WTC11 (cell line): ENCODE measurements at regions not wholly inside any gene's neighbourhood (a gene's known extent, or its start where the extent isn't known, plus 50 kb on each side); places are given as distances from the start of the nearest gene placed in this dataset.

Experiments used
- FOXK1 ChIP-seq: sonication (generic); formaldehyde crosslinking; IDR thresholded peaks from 2 replicates; pipeline ENCODE4 v1.8.0; 2022; ENCODE audit warnings: mild to moderate bottlenecking, moderate library complexity, missing genetic modification reagents
- SMAD3 ChIP-seq: sonication (generic); formaldehyde crosslinking; IDR thresholded peaks from 2 replicates; pipeline ENCODE4 v1.8.0; 2022; ENCODE audit warnings: missing genetic modification reagents, mild to moderate bottlenecking, borderline replicate concordance
- TP53 ChIP-seq: sonication (generic); formaldehyde crosslinking; IDR thresholded peaks from 2 replicates; pipeline ENCODE4 v1.8.1; 2023; ENCODE audit warnings: mild to moderate bottlenecking, missing genetic modification reagents
- ZNF416 ChIP-seq: fragments of 250-450 bp; sonication (Bioruptor Pico); IDR thresholded peaks from 2 replicates; pipeline ENCODE4 v1.9.0; 2021; ENCODE audit warnings: mild to moderate bottlenecking, inconsistent platforms
- TF ChIP-seq, protein P1 (sequence below): fragments of 200-600 bp; IDR thresholded peaks from 2 replicates; pipeline ENCODE4 v1.8.0; 2022; ENCODE audit warnings: antibody characterized with exemption
- TF ChIP-seq, protein P2 (sequence below): sonication (generic); formaldehyde crosslinking; IDR thresholded peaks from 2 replicates; pipeline ENCODE4 v1.8.0; 2022; ENCODE audit warnings: mild to moderate bottlenecking, missing genetic modification reagents
- TF ChIP-seq, protein P3 (sequence below): sonication (generic); formaldehyde crosslinking; IDR thresholded peaks from 2 replicates; pipeline ENCODE4 v1.8.1; 2023; ENCODE audit warnings: mild to moderate bottlenecking, missing genetic modification reagents, borderline replicate concordance

DNA sequence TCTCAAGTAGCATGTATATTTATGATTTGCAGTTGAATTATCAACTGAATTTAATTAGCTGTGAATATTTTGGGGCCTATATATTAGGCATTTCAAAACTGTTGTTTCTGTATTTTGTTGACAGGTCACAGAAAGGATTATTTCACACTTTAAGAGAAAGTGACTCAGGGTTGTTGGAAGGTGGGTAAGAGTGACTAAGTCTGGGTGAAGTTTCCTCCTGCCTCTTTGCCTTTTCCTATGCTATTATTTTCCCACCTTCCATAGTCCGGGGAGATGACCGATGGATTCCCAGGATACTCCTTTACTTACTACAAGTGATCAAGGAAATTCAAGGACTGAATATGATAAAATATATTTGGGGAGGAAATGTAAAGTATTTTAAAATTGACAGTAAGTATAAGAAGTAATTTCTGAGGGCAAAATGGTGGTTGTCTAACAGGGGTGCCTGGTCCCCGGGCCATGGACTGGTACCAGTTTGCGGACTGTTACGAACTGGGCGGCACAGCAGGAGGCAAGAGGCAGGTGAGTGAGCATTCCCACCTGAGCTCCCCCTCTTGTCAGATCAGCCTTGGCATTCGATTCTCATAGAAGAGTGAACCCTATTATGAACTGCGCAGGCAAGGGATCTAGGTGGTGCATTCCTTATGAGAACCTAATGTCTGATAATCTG is 175.5 kb upstream of the GPRIN3 start:
- TF ChIP-seq, protein P1, sequence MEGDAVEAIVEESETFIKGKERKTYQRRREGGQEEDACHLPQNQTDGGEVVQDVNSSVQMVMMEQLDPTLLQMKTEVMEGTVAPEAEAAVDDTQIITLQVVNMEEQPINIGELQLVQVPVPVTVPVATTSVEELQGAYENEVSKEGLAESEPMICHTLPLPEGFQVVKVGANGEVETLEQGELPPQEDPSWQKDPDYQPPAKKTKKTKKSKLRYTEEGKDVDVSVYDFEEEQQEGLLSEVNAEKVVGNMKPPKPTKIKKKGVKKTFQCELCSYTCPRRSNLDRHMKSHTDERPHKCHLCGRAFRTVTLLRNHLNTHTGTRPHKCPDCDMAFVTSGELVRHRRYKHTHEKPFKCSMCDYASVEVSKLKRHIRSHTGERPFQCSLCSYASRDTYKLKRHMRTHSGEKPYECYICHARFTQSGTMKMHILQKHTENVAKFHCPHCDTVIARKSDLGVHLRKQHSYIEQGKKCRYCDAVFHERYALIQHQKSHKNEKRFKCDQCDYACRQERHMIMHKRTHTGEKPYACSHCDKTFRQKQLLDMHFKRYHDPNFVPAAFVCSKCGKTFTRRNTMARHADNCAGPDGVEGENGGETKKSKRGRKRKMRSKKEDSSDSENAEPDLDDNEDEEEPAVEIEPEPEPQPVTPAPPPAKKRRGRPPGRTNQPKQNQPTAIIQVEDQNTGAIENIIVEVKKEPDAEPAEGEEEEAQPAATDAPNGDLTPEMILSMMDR = no peak
- no peak for TF ChIP-seq TP53
- TF ChIP-seq, protein P2, sequence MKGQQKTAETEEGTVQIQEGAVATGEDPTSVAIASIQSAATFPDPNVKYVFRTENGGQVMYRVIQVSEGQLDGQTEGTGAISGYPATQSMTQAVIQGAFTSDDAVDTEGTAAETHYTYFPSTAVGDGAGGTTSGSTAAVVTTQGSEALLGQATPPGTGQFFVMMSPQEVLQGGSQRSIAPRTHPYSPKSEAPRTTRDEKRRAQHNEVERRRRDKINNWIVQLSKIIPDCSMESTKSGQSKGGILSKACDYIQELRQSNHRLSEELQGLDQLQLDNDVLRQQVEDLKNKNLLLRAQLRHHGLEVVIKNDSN = no peak
- TF ChIP-seq, protein P3, sequence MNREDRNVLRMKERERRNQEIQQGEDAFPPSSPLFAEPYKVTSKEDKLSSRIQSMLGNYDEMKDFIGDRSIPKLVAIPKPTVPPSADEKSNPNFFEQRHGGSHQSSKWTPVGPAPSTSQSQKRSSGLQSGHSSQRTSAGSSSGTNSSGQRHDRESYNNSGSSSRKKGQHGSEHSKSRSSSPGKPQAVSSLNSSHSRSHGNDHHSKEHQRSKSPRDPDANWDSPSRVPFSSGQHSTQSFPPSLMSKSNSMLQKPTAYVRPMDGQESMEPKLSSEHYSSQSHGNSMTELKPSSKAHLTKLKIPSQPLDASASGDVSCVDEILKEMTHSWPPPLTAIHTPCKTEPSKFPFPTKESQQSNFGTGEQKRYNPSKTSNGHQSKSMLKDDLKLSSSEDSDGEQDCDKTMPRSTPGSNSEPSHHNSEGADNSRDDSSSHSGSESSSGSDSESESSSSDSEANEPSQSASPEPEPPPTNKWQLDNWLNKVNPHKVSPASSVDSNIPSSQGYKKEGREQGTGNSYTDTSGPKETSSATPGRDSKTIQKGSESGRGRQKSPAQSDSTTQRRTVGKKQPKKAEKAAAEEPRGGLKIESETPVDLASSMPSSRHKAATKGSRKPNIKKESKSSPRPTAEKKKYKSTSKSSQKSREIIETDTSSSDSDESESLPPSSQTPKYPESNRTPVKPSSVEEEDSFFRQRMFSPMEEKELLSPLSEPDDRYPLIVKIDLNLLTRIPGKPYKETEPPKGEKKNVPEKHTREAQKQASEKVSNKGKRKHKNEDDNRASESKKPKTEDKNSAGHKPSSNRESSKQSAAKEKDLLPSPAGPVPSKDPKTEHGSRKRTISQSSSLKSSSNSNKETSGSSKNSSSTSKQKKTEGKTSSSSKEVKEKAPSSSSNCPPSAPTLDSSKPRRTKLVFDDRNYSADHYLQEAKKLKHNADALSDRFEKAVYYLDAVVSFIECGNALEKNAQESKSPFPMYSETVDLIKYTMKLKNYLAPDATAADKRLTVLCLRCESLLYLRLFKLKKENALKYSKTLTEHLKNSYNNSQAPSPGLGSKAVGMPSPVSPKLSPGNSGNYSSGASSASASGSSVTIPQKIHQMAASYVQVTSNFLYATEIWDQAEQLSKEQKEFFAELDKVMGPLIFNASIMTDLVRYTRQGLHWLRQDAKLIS = no peak
- no peak for TF ChIP-seq FOXK1 (CRISPR knock-in tag)
- TF ChIP-seq SMAD3 (CRISPR knock-in tag) = no peak
- TF ChIP-seq ZNF416 (CRISPR knock-in tag) = no peak
